C4-2B (cell line): ENCODE measurements at regions not wholly inside any gene's neighbourhood (a gene's known extent, or its start where the extent isn't known, plus 50 kb on each side); places are given as distances from the start of the nearest gene placed in this dataset.

ENCODE experiments used
- H3K27ac ChIP-seq: fragments of 450-650 bp; 2 replicates; pipeline ENCODE4 v1.5.1; 2017
- ZFX ChIP-seq: fragments of 450-650 bp; IDR thresholded peaks from 2 replicates; pipeline ENCODE4 v1.6.1; 2017
- TF ChIP-seq, protein P1 (sequence below): fragments of 450-650 bp; conservative IDR thresholded peaks from 2 replicates; pipeline ENCODE4 v1.5.1; 2017; ENCODE audit warnings: mild to moderate bottlenecking

DNA sequence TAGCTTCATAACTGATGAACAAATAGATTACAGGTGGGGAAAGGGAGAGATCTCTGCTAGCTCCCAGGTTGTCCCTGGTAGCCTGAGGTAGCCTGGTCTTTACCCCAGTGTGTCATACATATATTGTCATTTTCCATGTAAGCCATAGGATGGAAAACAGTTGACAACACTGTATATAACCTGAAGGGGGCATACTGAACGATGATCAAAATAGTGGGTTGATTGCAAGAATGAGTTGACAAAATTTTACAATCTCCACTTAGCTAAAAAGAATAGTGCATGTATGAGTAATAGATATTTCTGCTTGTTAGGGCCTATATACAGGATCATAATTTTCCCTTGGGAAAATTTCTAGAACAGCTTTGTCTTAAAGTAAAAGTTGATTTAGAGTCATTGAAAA is 304.1 kb upstream of the HAND2 start:
- TF ChIP-seq, protein P1, sequence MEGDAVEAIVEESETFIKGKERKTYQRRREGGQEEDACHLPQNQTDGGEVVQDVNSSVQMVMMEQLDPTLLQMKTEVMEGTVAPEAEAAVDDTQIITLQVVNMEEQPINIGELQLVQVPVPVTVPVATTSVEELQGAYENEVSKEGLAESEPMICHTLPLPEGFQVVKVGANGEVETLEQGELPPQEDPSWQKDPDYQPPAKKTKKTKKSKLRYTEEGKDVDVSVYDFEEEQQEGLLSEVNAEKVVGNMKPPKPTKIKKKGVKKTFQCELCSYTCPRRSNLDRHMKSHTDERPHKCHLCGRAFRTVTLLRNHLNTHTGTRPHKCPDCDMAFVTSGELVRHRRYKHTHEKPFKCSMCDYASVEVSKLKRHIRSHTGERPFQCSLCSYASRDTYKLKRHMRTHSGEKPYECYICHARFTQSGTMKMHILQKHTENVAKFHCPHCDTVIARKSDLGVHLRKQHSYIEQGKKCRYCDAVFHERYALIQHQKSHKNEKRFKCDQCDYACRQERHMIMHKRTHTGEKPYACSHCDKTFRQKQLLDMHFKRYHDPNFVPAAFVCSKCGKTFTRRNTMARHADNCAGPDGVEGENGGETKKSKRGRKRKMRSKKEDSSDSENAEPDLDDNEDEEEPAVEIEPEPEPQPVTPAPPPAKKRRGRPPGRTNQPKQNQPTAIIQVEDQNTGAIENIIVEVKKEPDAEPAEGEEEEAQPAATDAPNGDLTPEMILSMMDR, result peak; percentile 23
- TF ChIP-seq ZFX, result no peak

DNA sequence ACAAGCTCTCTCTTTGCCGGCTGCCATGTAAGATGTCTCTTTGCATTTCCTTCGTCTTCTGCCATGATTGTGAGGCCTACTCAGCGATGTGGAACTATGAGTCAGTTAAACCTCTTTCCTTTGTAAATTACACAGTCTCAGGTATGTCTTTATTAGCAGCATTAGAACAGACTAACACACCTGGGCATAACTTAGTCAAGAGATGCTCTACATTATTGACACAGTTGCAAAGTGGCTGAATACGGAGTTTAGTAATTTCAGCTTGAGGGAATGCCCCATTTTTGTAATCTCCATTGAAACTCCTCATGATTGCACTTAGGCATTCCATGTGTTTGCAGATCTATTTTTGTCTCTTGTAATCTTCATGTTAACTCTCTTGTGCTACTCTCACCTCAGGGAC is 299.5 kb upstream of the HAND2 start:
- TF ChIP-seq ZFX, result no peak
- TF ChIP-seq, protein P1, result no peak
- H3K27ac ChIP-seq, result no peak overlapping the region

More for the DNA sequence above, 304.1 kb upstream of the HAND2 start:
- H3K27ac ChIP-seq, result no peak overlapping the region

DNA sequence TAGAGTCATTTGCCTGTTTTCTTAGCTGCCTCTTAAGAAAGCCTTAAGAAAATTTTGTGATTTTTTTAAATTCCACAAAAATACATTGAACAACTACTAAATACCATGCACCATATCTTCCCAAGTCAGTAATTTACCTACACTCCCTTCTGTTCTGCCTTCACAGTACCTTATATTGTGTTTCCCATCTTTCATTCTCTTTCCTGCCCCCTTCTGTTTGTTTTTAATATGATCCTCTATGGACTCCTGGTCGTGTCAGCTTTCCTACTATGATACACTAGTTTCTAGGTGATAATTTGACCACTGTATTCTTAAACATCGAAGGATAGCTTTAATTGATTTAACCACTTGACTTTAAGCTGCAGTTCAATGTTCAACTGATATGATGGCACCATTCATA is 297.7 kb upstream of the HAND2 start:
- no peak overlapping the region for H3K27ac ChIP-seq
- TF ChIP-seq, protein P1, result peak; percentile 11; the same call in 1 of the 2 replicates
- no peak for TF ChIP-seq ZFX

DNA sequence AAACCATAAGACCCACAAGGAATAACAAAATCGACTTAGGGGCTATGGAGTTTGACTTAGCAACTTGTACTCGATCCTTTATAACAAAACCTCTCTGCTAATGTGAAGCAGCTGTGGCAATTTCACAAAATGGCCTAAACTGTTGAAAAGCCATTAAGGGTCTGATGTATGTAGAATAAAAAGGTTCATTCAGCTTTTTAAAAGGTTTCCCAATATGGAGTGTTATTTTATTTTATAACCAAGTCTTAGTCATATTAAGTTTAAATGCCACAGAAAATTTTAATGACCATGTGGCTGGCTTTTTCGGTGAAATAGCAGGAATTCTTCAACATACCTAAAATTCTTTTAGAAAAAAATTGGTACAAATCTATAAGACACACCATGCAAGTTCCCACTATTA is 291.8 kb upstream of the HAND2 start:
- TF ChIP-seq, protein P1, result no peak

DNA sequence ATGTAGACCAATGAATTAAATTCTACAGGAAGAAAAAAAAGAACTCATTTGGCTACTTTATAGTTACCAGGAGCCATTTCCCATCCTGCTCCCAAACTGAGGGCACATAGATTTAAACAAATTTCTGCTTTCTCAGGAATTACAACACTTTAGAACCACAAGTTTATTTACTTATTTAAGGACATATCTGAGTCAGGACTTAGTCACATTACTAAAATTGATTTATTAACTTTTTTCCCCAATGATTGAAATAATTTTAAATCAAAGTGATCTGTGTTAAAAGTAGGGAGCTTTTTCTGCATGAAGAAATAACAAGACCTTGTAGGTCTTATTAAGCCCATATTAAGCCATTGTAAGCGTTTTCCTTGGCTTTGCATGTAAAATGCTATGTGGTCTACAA is 291.0 kb upstream of the HAND2 start:
- H3K27ac ChIP-seq, result no peak overlapping the region
- TF ChIP-seq ZFX, result no peak
- TF ChIP-seq, protein P1, result no peak

More for the DNA sequence above, 291.8 kb upstream of the HAND2 start:
- no peak overlapping the region for H3K27ac ChIP-seq

DNA sequence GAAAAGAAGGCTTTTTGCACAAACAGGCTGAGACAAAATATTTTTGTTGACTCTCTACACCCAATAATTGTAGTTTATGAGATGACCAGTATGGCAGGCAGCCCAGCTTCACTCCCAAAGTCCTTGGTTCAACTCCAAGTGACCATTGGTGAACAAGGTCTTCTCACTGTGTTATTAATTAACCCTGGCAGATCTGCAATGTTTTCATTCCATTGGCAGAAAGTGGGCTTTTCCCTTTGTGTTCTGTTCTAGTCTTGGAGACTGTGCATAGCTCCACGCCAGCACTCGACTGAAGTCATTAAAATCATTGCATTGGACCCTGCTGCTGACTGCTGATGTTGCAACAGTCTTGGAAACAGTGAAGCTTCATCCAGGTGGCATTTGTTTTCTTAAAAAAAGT is 277.3 kb upstream of the HAND2 start:
- TF ChIP-seq, protein P1, result no peak
- TF ChIP-seq ZFX, result no peak
- no peak overlapping the region for H3K27ac ChIP-seq

DNA sequence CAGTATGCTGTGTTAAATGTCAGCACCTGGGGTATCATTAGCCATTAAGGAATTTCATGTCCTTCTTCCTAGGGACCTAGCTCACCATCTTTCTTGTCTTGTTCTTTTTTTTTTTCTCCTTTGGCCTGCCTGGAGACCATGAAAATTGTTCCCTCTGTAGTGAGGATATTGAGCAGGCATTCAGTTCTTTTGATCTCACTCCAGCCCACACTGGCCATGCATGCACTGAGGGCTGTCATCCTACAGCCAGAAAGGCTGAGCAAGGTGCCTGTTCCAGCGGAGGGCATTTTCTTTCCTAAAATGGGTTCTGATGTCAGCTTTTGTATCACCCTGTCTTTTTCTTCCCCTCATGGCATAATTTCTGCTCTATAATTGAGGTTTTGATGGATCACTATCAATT is 275.9 kb upstream of the HAND2 start:
- TF ChIP-seq ZFX, result no peak
- TF ChIP-seq, protein P1, result no peak
- H3K27ac ChIP-seq, result no peak overlapping the region
